Neuronal stem cell (in vitro differentiated cells): ENCODE measurements at regions not wholly inside any gene's neighbourhood (a gene's known extent, or its start where the extent isn't known, plus 50 kb on each side); places are given as distances from the start of the nearest gene placed in this dataset.
"Not testable (repeated sequence)": the region's sequence is repeated elsewhere in the genome, so short reads cannot be mapped to it uniquely, and the experiment has no call there.

ENCODE experiments used
- DNase-seq: peaks from one replicate; pipeline ENCODE4 v3.0.0-alpha.2; 2013; ENCODE audit warnings: low spot score
- H2AFZ ChIP-seq: one replicate; pipeline ENCODE4 v1.6.1; 2013; ENCODE audit warnings: mild to moderate bottlenecking, low read length, inconsistent platforms
- H2AK5ac ChIP-seq: 2 replicates; pipeline ENCODE4 v1.6.1; 2013; ENCODE audit warnings: low read depth, mild to moderate bottlenecking, inconsistent platforms, low read length, moderate library complexity, mixed read lengths
- H2BK120ac ChIP-seq: 2 replicates; pipeline ENCODE4 v1.6.1; 2013; ENCODE audit warnings: low read depth, mild to moderate bottlenecking, inconsistent platforms, low read length, moderate library complexity, mixed read lengths
- H2BK12ac ChIP-seq: one replicate; pipeline ENCODE4 v1.6.1; 2013; ENCODE audit warnings: low read length, inconsistent platforms
- H2BK15ac ChIP-seq: 2 replicates; pipeline ENCODE4 v1.6.1; 2013; ENCODE audit warnings: mild to moderate bottlenecking, low read length, inconsistent platforms, mixed read lengths
- H2BK5ac ChIP-seq: one replicate; pipeline ENCODE4 v1.6.1; 2013; ENCODE audit warnings: inconsistent platforms, mild to moderate bottlenecking, low read length, moderate library complexity
- H3K14ac ChIP-seq: one replicate; pipeline ENCODE4 v1.6.1; 2013; ENCODE audit warnings: low read length, inconsistent platforms
- H3K18ac ChIP-seq: 2 replicates; pipeline ENCODE4 v1.6.1; 2013; ENCODE audit warnings: low read length, inconsistent platforms
- H3K23ac ChIP-seq: 2 replicates; pipeline ENCODE4 v1.6.1; 2013; ENCODE audit warnings: low read depth, mild to moderate bottlenecking, mixed read lengths, low read length, inconsistent platforms; ENCODE audit not compliant: poor library complexity
- H3K27ac ChIP-seq: replicated peaks from 3 replicates; pipeline ENCODE4 v1.5.1; 2013; ENCODE audit warnings: low read length, inconsistent platforms
- H3K27me3 ChIP-seq, 3 experiments: 2 replicates each; pipeline ENCODE4 v1.6.1; 2013; ENCODE audit warnings: low read length in 3 of 3, mild to moderate bottlenecking in 2 of 3, inconsistent platforms in 1 of 3, low read depth in 1 of 3, mixed read lengths in 1 of 3, moderate library complexity in 1 of 3; ENCODE audit not compliant: control insufficient read depth in 3 of 3, insufficient read depth in 3 of 3
- H3K36me3 ChIP-seq, 2 donors: replicated peaks in 1 of 2; 2 replicates each; pipeline ENCODE4 v1.6.1; 2013; ENCODE audit warnings: low read length in 2 of 2; ENCODE audit not compliant: control insufficient read depth in 2 of 2, insufficient read depth in 2 of 2
- H3K4ac ChIP-seq: 2 replicates; pipeline ENCODE4 v1.6.1; 2013; ENCODE audit warnings: inconsistent platforms, mild to moderate bottlenecking, low read length, moderate library complexity
- H3K4me1 ChIP-seq, 2 donors: 1 replicate in 1 of 2; 2 replicates in 1 of 2; pipeline ENCODE4 v1.6.1; 2013; ENCODE audit warnings: low read length in 2 of 2, low read depth in 1 of 2; ENCODE audit not compliant: control insufficient read depth in 2 of 2, insufficient read depth in 1 of 2
- H3K4me2 ChIP-seq: one replicate; pipeline ENCODE4 v1.6.1; 2013; ENCODE audit warnings: mild to moderate bottlenecking, low read length, inconsistent platforms; ENCODE audit not compliant: insufficient read depth, poor library complexity, severe bottlenecking
- H3K4me3 ChIP-seq, 2 donors: 2 replicates each; pipeline ENCODE4 v1.5.1; 2013; ENCODE audit warnings: low read length in 2 of 2, mild to moderate bottlenecking in 2 of 2, inconsistent platforms in 1 of 2, moderate library complexity in 1 of 2
- H3K79me1 ChIP-seq: one replicate; pipeline ENCODE4 v1.6.1; 2013; ENCODE audit warnings: low read depth, mild to moderate bottlenecking, inconsistent platforms, low read length, moderate library complexity
- H3K9ac ChIP-seq: one replicate; pipeline ENCODE4 v1.6.1; 2013; ENCODE audit warnings: mild to moderate bottlenecking, low read depth, low read length, inconsistent platforms; ENCODE audit not compliant: poor library complexity
- H3K9me3 ChIP-seq, 2 donors: replicated peaks in 1 of 2; 2 replicates each; pipeline versions ENCODE3 to v1.6.1; 2013; ENCODE audit warnings: low read length in 2 of 2, mild to moderate bottlenecking in 2 of 2, inconsistent platforms in 1 of 2, low read depth in 1 of 2, mixed read lengths in 1 of 2, moderate library complexity in 1 of 2; ENCODE audit not compliant: control insufficient read depth in 2 of 2, insufficient read depth in 1 of 2
- H4K8ac ChIP-seq: one replicate; pipeline ENCODE4 v1.6.1; 2013; ENCODE audit warnings: low read depth, mild to moderate bottlenecking, inconsistent platforms, low read length, moderate library complexity
- H4K91ac ChIP-seq: one replicate; pipeline ENCODE4 v1.6.1; 2013; ENCODE audit warnings: low read length, low read depth, mild to moderate bottlenecking, inconsistent platforms; ENCODE audit not compliant: poor library complexity
- WGBS, 2 donors: extraction: QIAGEN DNeasy Blood & Tissue Kit; methylation state at CpG; one replicate each; pipeline ENCODE4 v1.1.7; 2013; ENCODE audit warnings: missing lambda C conversion rate in 2 of 2, mixed read lengths in 1 of 2; ENCODE audit not compliant: insufficient read length in 2 of 2, insufficient replicate concordance in 1 of 2; ENCODE audit errors: extremely low coverage in 2 of 2; 5-methylcytosine and 5-hydroxymethylcytosine counted together

DNA sequence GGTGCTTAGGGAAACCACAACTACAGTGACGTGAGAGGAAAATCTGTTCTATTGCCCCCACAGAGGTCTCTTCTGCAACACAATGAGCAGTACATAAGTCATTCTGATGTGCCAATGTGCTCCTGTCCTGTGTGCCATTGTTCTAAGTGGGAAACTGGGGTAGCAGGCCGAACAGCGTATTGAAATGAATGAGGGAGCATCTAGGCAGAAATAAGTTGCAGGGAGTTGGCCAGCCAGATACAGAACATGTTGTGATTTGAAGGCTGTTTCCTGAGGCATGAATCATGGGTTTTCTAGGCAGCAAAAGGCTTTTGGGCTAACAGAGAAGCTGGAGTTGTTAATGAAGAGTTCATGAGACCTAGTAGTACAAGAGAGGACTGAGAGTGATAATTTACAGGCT lies 122.5 kb downstream of the OR4F15 start:
- not testable (repeated sequence) for H4K8ac ChIP-seq, H3K79me1 ChIP-seq, DNase-seq, H3K4ac ChIP-seq, H2BK12ac ChIP-seq, H3K4me1 ChIP-seq, H3K36me3 ChIP-seq, H3K9ac ChIP-seq, H3K18ac ChIP-seq, H4K91ac ChIP-seq, H2BK5ac ChIP-seq, H3K27me3 ChIP-seq, H3K14ac ChIP-seq, H2BK15ac ChIP-seq, H2AFZ ChIP-seq, H3K23ac ChIP-seq, H3K4me3 ChIP-seq, H3K4me2 ChIP-seq, H2AK5ac ChIP-seq, H3K9me3 ChIP-seq, H3K27ac ChIP-seq, H2BK120ac ChIP-seq
- no CpG with 5 or more reads among the region's 3 CpGs for WGBS, 2 donors

DNA sequence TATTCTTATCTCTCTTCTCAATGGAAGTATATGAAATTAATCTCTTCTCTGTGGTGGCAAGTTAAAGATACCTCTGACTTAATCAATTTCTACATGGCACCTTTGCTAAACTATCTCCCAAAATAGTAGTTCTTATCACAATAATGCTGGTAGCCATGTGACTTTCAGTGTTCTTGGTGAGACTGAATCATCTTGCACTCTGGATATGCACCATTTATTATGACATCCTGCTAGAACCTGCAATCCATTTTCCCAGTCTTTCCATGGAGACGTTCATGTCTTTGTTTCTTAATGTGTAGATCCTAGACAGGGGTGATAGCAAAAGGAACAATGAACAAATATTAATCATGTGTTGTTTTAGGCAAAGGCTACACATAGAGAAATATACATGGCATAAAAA lies 125.4 kb downstream of the OR4F15 start:
- not testable (repeated sequence) for H2BK15ac ChIP-seq, H3K9me3 ChIP-seq, H3K27me3 ChIP-seq, H4K8ac ChIP-seq, H2BK120ac ChIP-seq, H3K36me3 ChIP-seq, H4K91ac ChIP-seq, H3K23ac ChIP-seq, H3K18ac ChIP-seq, H3K4ac ChIP-seq, H3K14ac ChIP-seq, H3K4me2 ChIP-seq, H2BK5ac ChIP-seq, H3K27ac ChIP-seq, H3K4me1 ChIP-seq, H3K79me1 ChIP-seq, H3K9ac ChIP-seq, H2AK5ac ChIP-seq, H2BK12ac ChIP-seq, H3K4me3 ChIP-seq, H2AFZ ChIP-seq, DNase-seq
- no CpG with 5 or more reads among the region's 1 CpG for WGBS, 2 donors

DNA sequence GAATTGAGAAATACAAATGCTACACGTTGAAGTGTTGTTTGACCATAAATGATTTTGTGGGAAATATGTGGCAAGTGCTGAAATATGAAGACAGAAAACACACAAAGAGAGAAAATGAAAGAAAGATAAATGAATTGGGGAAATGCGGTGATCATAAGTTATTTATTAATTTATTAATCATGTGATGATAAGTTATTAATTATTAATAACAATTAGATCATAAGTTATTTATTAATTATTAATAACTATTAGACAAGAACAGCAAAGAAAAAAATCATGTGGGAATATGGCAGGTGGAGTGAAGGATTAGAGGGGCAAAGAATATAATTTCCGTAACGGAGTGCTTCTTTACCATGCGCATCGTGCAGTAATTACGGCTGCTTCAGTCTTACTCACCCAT lies 126.6 kb downstream of the OR4F15 start:
- H3K27ac ChIP-seq, H2BK5ac ChIP-seq, H2BK12ac ChIP-seq, H3K4me3 ChIP-seq, H4K8ac ChIP-seq, H3K23ac ChIP-seq, H3K4me2 ChIP-seq, H3K9me3 ChIP-seq, H3K4me1 ChIP-seq, H3K9ac ChIP-seq, H3K79me1 ChIP-seq, H3K14ac ChIP-seq, H2AFZ ChIP-seq, H2AK5ac ChIP-seq, H2BK15ac ChIP-seq, H3K4ac ChIP-seq, H3K36me3 ChIP-seq, DNase-seq, H2BK120ac ChIP-seq, H4K91ac ChIP-seq, H3K18ac ChIP-seq, H3K27me3 ChIP-seq: not testable (repeated sequence)
- WGBS, 2 donors, result no CpG with 5 or more reads among the region's 7 CpGs

DNA sequence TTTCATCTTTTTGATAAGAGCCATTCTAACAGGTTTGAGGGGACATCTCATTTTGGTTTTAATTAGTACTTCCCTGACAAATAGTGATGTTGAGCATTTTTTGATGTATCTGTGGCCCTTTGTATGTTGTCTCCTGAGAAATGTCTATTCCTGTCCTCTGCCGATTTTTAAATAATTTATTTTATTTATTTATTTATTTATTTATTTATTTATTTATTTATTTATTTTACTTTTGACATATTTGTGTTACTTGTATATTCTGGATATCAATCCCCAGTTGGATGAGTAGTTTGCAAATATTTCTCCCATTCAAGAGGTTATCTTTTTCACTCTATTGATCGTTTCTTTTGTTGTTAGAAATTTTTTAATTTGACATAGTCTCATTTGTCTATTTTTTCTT lies 133.9 kb downstream of the OR4F15 start:
- H3K18ac ChIP-seq, H2BK12ac ChIP-seq, H3K9ac ChIP-seq, H2BK120ac ChIP-seq, H3K9me3 ChIP-seq, H3K36me3 ChIP-seq, H3K4me2 ChIP-seq, H2AK5ac ChIP-seq, H3K4me3 ChIP-seq, H3K14ac ChIP-seq, H3K27ac ChIP-seq, H3K79me1 ChIP-seq, DNase-seq, H4K8ac ChIP-seq, H2BK5ac ChIP-seq, H2BK15ac ChIP-seq, H3K27me3 ChIP-seq, H4K91ac ChIP-seq, H3K4me1 ChIP-seq, H2AFZ ChIP-seq, H3K23ac ChIP-seq, H3K4ac ChIP-seq: not testable (repeated sequence)
- WGBS, 2 donors, result no CpG with 5 or more reads among the region's 2 CpGs
